Stimulated activated CD4-positive, alpha-beta T cell treated with anti-CD3 and anti-CD28 coated beads, Interleukin-2, amount 100 ng/mL, for 24 hours (primary cell): ENCODE measurements at regions not wholly inside any gene's neighbourhood (a gene's known extent, or its start where the extent isn't known, plus 50 kb on each side); places are given as distances from the start of the nearest gene placed in this dataset.
"Not testable (repeated sequence)": the region's sequence is repeated elsewhere in the genome, so short reads cannot be mapped to it uniquely, and the experiment has no call there.

Source experiments
- DNase-seq, 2 donors: peaks; one replicate each; pipeline ENCODE4 v3.0.0-alpha.2; 2020

DNA sequence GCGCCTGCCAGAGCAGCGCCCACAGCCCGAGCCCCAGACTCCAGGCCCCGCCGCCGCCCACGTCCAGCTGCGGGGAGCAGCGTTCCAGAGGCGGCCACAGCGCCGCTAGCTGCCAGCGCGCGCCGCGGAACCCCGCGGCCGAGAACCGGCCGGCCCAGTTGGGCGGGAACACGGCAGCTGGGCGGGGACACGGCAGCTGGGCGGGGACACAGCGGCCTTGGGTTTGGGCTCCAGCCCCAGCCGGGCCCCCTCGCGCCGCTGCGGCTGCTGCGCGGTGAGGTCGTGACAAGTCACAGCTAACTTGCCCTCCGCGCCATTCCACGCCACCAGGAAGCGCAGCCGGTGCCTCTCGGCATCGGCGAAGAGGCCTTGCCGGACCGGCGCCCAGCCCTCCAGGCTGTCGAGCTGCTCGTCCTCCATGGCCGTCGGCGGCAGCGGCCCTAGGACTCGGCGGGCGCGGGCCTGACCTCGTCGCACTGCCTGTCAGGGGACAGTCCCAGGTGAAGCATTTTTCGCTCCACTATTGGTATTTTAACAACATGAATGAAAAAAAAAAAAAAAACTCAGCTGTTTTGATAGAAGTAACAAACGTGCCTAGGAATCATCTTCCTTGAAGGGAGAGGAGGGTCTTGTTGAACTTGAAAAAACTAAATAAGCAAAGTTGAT lies 56.6 kb upstream of the GOLGA8N start:
- DNase-seq, result peak; percentile 37 to 53

DNA sequence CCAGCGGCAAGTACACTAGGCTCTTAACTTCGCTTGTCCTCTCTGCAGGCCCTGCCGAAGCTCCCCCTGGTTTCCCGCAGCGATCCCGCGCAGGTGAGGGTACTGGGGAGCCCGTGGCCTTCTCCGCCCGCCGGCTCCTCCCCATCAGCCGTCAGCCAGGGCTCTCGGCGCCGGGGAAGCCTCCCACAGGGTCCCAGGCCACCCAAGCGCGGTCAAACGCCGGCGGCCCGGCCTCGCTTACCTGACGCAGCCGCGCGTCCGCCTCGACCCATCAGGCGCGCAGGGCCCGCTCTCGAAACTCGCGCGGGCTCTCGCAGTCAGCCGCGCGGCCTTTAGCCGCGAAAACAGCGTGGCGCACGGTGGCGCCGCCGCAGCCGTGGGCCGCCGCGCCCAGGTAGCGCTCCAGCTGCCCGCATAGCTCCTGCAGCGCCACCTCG lies 57.2 kb upstream of the GOLGA8N start:
- DNase-seq, result not testable (repeated sequence)

GRCh38 chr15:32535150-32535898 lies 57.9 kb upstream of the GOLGA8N start:
- not testable (repeated sequence) for DNase-seq

DNA sequence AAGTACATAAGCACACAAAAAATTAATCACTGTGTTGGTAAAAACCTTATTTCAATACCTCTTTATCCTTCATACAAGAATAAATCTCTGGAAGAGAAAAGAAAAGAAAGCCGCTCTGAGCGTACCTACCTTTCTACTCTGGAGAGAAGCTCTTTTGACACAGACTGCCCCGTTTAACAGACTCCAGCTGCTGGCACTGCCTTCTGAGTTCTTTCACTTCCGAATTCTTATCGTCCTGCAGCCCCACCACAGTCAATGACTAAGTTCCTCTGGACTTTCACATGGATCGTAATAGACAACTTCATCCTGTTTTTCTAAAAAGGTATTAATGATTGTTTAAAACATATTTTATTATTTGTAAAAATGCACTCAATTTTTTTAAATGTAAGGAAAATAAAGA lies 67.5 kb upstream of the GOLGA8O start:
- DNase-seq, result not testable (repeated sequence)

- not testable (repeated sequence) for DNase-seq
Measured at GRCh38 chr15:32522421-32522820, 67.0 kb upstream of the GOLGA8O start.

DNA sequence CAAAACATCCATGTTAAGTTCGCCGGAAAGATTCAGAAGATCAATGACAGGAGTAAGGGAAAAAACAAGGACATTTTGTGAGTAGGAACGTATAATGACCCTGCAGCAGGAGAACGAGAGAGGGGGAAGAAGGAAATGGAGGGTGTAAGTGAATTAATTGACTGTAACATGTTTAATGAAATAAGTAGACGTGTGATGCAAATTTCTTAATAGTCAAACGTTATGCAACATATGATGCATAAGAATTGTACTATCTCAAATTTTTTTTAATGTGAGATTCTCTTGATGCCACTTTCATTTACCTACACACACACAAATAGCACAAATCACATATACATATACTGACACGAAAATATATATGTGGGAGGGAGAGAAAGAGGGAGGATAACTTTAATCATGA lies 63.5 kb upstream of the GOLGA8O start:
- DNase-seq, result not testable (repeated sequence)

GRCh38 chr15:32518013-32518412 lies 62.6 kb upstream of the GOLGA8O start:
- not testable (repeated sequence) for DNase-seq

GRCh38 chr15:32516954-32517353 lies 61.5 kb upstream of the GOLGA8O start:
- DNase-seq, result not testable (repeated sequence)

DNA sequence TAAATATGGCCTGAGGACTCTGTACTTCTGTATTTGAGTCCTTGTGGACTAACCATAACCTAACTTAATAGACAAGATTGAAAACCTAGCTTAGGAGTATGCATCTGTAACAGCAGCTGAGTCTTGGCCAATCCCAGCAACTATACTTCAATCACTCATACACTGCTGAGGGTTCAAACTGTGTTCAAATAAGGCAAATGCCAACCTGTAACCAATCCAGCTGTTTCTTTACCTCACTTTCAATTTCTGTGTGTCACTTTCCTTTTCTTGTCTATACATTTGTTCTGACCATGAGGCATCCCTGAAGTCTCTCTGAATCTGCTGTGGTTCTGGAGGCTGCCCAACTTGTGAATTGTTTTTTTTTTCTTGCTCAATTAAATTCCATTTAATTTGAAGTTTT lies 57.9 kb upstream of the GOLGA8O start:
- DNase-seq, result not testable (repeated sequence)

- not testable (repeated sequence) for DNase-seq
Measured at GRCh38 chr15:32510027-32510426, 54.6 kb upstream of the GOLGA8O start.

DNA sequence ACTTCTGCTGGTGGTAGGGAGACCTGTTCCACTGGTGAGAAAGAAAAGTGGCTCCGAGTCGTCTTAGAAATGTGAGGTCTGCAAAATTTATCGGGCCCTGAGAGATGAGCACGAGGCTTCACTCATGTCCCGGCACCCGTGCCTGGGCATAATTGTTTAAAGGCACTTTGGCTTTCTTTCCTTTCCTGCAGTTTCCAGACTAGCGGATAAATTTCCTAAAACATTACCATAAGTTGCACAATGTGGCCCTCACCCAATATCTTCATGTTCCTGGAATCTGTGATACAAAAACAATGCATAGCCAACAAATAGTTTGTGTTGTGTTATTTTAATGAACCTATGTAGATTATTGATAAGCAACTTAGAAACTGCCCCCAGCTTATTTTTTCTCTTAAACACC lies 52.6 kb upstream of the GOLGA8O start:
- not testable (repeated sequence) for DNase-seq

- DNase-seq, result not testable (repeated sequence)
Measured at GRCh38 chr15:32506787-32507186, 51.4 kb upstream of the GOLGA8O start.

GRCh38 chr15:32505633-32506032 lies 50.2 kb upstream of the GOLGA8O start:
- DNase-seq, result not testable (repeated sequence)
